Omental fat pad (tissue), 3 donors: ENCODE measurements at regions not wholly inside any gene's neighbourhood (a gene's known extent, or its start where the extent isn't known, plus 50 kb on each side); places are given as distances from the start of the nearest gene placed in this dataset.

ENCODE experiments used
- ATAC-seq: fragments of 150-250 bp; one replicate; pipeline ENCODE4 v1.9.1; 2016; ENCODE audit warnings: mild to moderate bottlenecking, moderate library complexity; ENCODE audit not compliant: low FRiP score
- DNase-seq: peaks from one replicate; pipeline ENCODE4 v3.0.0-alpha.2; 2019; ENCODE audit warnings: low spot score
- CTCF ChIP-seq, 3 donors: fragments of 450-650 bp; IDR thresholded peaks; one replicate each; pipeline ENCODE4 v1.5.1; 2016 to 2017; ENCODE audit warnings: antibody characterized with exemption in 3 of 3, mild to moderate bottlenecking in 3 of 3, moderate library complexity in 2 of 3

- ATAC-seq (no peak), DNase-seq (no peak)
- no peak for TF ChIP-seq CTCF (IDR thresholded peaks at IDR 0.05)
Observed at GRCh38 chr5:5969942-5970483, 408.3 kb downstream of the MED10 start.

- DNase-seq (no peak), ATAC-seq (no peak)
- TF ChIP-seq CTCF (IDR thresholded peaks at IDR 0.05) = no peak
Observed at GRCh38 chr5:5968981-5969380, 409.4 kb downstream of the MED10 start.

GRCh38 chr5:5967944-5968343, 410.4 kb downstream of the MED10 start:
- no peak for TF ChIP-seq CTCF (IDR thresholded peaks at IDR 0.05)
- ATAC-seq = no peak

GRCh38 chr5:5967373-5967772, 411.0 kb downstream of the MED10 start:
- TF ChIP-seq CTCF (IDR thresholded peaks at IDR 0.05) = no peak
- no peak for DNase-seq
- no peak for ATAC-seq

More at GRCh38 chr5:5967944-5968343, 410.4 kb downstream of the MED10 start:
- no peak for DNase-seq

- ATAC-seq = no peak
- no peak for DNase-seq
Observed at GRCh38 chr5:5965132-5965531, 413.2 kb downstream of the MED10 start.

GRCh38 chr5:5964347-5964746, 414.0 kb downstream of the MED10 start:
- no peak for TF ChIP-seq CTCF (IDR thresholded peaks at IDR 0.05)
- no peak for ATAC-seq
- DNase-seq = no peak

More at GRCh38 chr5:5965132-5965531, 413.2 kb downstream of the MED10 start:
- TF ChIP-seq CTCF (IDR thresholded peaks at IDR 0.05) = no peak

GRCh38 chr5:5957737-5958136, 420.6 kb downstream of the MED10 start:
- no peak for TF ChIP-seq CTCF (IDR thresholded peaks at IDR 0.05)
- no peak for DNase-seq
- ATAC-seq = no peak
